ENCODE measurements at regions not wholly inside any gene's neighbourhood (a gene's known extent, or its start where the extent isn't known, plus 50 kb on each side); places are given as distances from the start of the nearest gene placed in this dataset.

- Mint-ChIP-seq H3K36me3 (peaks cover 9 to 16% of the 10 kb centered on the region in 2 donors), H3K4me3 (no peak overlapping the region), H3K4me1 (peaks cover 28% of the 10 kb centered on the region), H3K27me3 (ENCODE audit: low read depth in 3 of 3) (peaks cover 4 to 11% (median 9%) of the 10 kb centered on the region in 3 donors), H3K9me3 (peaks cover 0 to 6% (median 0%) of the 10 kb centered on the region in 7 donors), H3K27ac (no peak overlapping the region)
- no peak for DNase-seq
- H3K27ac ChIP-seq (ENCODE audit: low read depth in 1 of 2, low read length in 2 of 2), result no peak overlapping the region
- no peak overlapping the region for H3K9ac ChIP-seq (ENCODE audit: insufficient read depth, low read length, poor library complexity, severe bottlenecking)
- peaks cover 7 to 27% of the 10 kb centered on the region in 2 donors for H3K4me1 ChIP-seq (ENCODE audit: control insufficient read depth in 1 of 2, insufficient read depth in 2 of 2, low read length in 2 of 2)
- no peak overlapping the region for H2AFZ ChIP-seq (ENCODE audit: insufficient read depth, low read depth, low read length, poor library complexity, severe bottlenecking)
- H3K4me2 ChIP-seq (replicated peaks; ENCODE audit: extremely low read depth, low read length, poor library complexity, severe bottlenecking), result no peak overlapping the region
- no peaks in the 10 kb centered on the region for H3K36me3 ChIP-seq (replicated peaks in 1 of 2; ENCODE audit: control insufficient read depth in 1 of 2, insufficient read depth in 2 of 2, low read length in 2 of 2)
- TF ChIP-seq, protein P1, sequence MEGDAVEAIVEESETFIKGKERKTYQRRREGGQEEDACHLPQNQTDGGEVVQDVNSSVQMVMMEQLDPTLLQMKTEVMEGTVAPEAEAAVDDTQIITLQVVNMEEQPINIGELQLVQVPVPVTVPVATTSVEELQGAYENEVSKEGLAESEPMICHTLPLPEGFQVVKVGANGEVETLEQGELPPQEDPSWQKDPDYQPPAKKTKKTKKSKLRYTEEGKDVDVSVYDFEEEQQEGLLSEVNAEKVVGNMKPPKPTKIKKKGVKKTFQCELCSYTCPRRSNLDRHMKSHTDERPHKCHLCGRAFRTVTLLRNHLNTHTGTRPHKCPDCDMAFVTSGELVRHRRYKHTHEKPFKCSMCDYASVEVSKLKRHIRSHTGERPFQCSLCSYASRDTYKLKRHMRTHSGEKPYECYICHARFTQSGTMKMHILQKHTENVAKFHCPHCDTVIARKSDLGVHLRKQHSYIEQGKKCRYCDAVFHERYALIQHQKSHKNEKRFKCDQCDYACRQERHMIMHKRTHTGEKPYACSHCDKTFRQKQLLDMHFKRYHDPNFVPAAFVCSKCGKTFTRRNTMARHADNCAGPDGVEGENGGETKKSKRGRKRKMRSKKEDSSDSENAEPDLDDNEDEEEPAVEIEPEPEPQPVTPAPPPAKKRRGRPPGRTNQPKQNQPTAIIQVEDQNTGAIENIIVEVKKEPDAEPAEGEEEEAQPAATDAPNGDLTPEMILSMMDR (IDR thresholded peaks at IDR 0.05), result no peak
- peaks cover 0 to 4% of the 10 kb centered on the region in 2 donors for H3K27me3 ChIP-seq (ENCODE audit: control insufficient read depth in 2 of 2, insufficient read depth in 2 of 2, low read length in 2 of 2)
- whole genome bisulfite sequencing (ENCODE audit: insufficient coverage), result 60% methylated on average over 1 of the region's 3 CpGs
- H3K79me2 ChIP-seq (ENCODE audit: insufficient read depth, low read length), result peaks cover 29% of the 10 kb centered on the region
- H4K20me1 ChIP-seq (ENCODE audit: insufficient read depth, low read length), result peaks cover 29% of the 10 kb centered on the region
- H3K4me3 ChIP-seq (replicated peaks in 1 of 3; ENCODE audit: low read depth in 2 of 3, low read length in 3 of 3), result no peak overlapping the region
- H3K9me3 ChIP-seq (replicated peaks in 1 of 2; ENCODE audit: control insufficient read depth in 1 of 2, insufficient read depth in 1 of 2, low read length in 2 of 2), result no peaks in the 10 kb centered on the region
- intact Hi-C loops (cut with micrococcal nuclease), result loop anchor here (5.0 to 10.0 kb wide), 3 partner anchors 33 to 376 kb away; no protein-coding TSS in a partner anchor
Observed at GRCh38 chr3:72448858-72449257, 399.4 kb downstream of the SHQ1 start.

- intact Hi-C loops (cut with micrococcal nuclease), result loop anchor here (5.0 to 10.0 kb wide), 3 partner anchors 34 to 376 kb away; no protein-coding TSS in a partner anchor
- WGBS (ENCODE audit: insufficient coverage), result 70% methylated on average over 3 of the region's 8 CpGs
- H3K4me1 Mint-ChIP-seq, result peaks cover 33% of the 10 kb centered on the region
- Histone ChIP-seq H3K27me3 (ENCODE audit: control insufficient read depth in 2 of 2, insufficient read depth in 2 of 2, low read length in 2 of 2) (peaks cover 0 to 4% of the 10 kb centered on the region in 2 donors), H3K36me3 (replicated peaks in 1 of 2; ENCODE audit: control insufficient read depth in 1 of 2, insufficient read depth in 2 of 2, low read length in 2 of 2) (no peaks in the 10 kb centered on the region), H3K4me3 (replicated peaks in 1 of 3; ENCODE audit: low read depth in 2 of 3, low read length in 3 of 3) (no peak overlapping the region), H3K4me1 (ENCODE audit: control insufficient read depth in 1 of 2, insufficient read depth in 2 of 2, low read length in 2 of 2) (peaks cover 12 to 32% of the 10 kb centered on the region in 2 donors), H3K4me2 (replicated peaks; ENCODE audit: extremely low read depth, low read length, poor library complexity, severe bottlenecking) (no peak overlapping the region), H3K9me3 (replicated peaks in 1 of 2; ENCODE audit: control insufficient read depth in 1 of 2, insufficient read depth in 1 of 2, low read length in 2 of 2) (no peaks in the 10 kb centered on the region), H3K27ac (ENCODE audit: low read depth in 1 of 2, low read length in 2 of 2) (no peak overlapping the region), H3K9ac (ENCODE audit: insufficient read depth, low read length, poor library complexity, severe bottlenecking) (no peak overlapping the region), H4K20me1 (ENCODE audit: insufficient read depth, low read length) (peaks cover 33% of the 10 kb centered on the region), H2AFZ (ENCODE audit: insufficient read depth, low read depth, low read length, poor library complexity, severe bottlenecking) (no peak overlapping the region), H3K79me2 (ENCODE audit: insufficient read depth, low read length) (peaks cover 34% of the 10 kb centered on the region)
- H3K36me3 Mint-ChIP-seq, result peaks cover 14 to 21% of the 10 kb centered on the region in 2 donors
- no peak for DNase-seq
- peak overlapping the region in 2 of 7 donors; percentile 3 to 59 for H3K27ac Mint-ChIP-seq
- H3K4me3 Mint-ChIP-seq, result peak overlapping the region in 1 of 2 donors; percentile 3
- H3K9me3 Mint-ChIP-seq, result peaks cover 0 to 6% (median 0%) of the 10 kb centered on the region in 7 donors
- TF ChIP-seq, protein P1 (IDR thresholded peaks at IDR 0.05), result no peak
- H3K27me3 Mint-ChIP-seq (ENCODE audit: low read depth in 3 of 3), result peaks cover 4 to 11% (median 9%) of the 10 kb centered on the region in 3 donors
Observed at GRCh38 chr3:72448375-72448823, 399.8 kb downstream of the SHQ1 start.
